B cell (primary cell): ENCODE measurements at regions not wholly inside any gene's neighbourhood (a gene's known extent, or its start where the extent isn't known, plus 50 kb on each side); places are given as distances from the start of the nearest gene placed in this dataset.

Experiments
- ATAC-seq: fragments of 200-7000 bp; cut with Tn5 transposase; one replicate; pipeline ENCODE4 v1.10.0; 2021; ENCODE audit warnings: low read depth, mild to moderate bottlenecking, moderate number of reproducible peaks, moderate library complexity
- CTCF ChIA-PET: fragments of 350-600 bp; sonication (Branson Sonifier 250); formaldehyde crosslinking; loops from one replicate; lab custom pipeline; 2021; ENCODE audit warnings: antibody characterized with exemption, inconsistent platforms; lab: Charles Lee
- POLR2A ChIA-PET: fragments of 350-600 bp; sonication (Branson Sonifier 250); formaldehyde crosslinking; loops from one replicate; lab custom pipeline; 2021; ENCODE audit warnings: antibody characterized with exemption; lab: Charles Lee
- DNase-seq: peaks from one replicate; pipeline ENCODE4 v3.0.0; 2013
- H2AFZ ChIP-seq: 2 replicates; pipeline ENCODE4 v1.6.1; 2012; ENCODE audit warnings: mild to moderate bottlenecking, low read depth, low read length; ENCODE audit not compliant: insufficient read depth, poor library complexity, severe bottlenecking
- H3K27ac ChIP-seq, 2 donors: 1 replicate in 1 of 2; 2 replicates in 1 of 2; pipeline ENCODE4 v1.5.1; 2012 to 2013; ENCODE audit warnings: low read length in 2 of 2, mild to moderate bottlenecking in 2 of 2, moderate library complexity in 1 of 2
- H3K27me3 ChIP-seq, 4 experiments: fragments of 200-600 bp in 1 of 4; sonication (generic) in 1 of 4; replicated peaks in 1 of 4; 1 replicate in 2 of 4; 2 replicates in 2 of 4; pipeline versions ENCODE4 v1.6.1 to v1.7.0; 2013 to 2016; ENCODE audit warnings: low read length in 3 of 4, mild to moderate bottlenecking in 2 of 4, mixed read lengths in 1 of 4, moderate library complexity in 1 of 4; ENCODE audit not compliant: insufficient read depth in 4 of 4, control insufficient read depth in 3 of 4; ENCODE audit errors: control extremely low read depth in 1 of 4
- H3K36me3 ChIP-seq, 2 experiments: replicated peaks in 1 of 2; 1 replicate in 1 of 2; 2 replicates in 1 of 2; pipeline versions ENCODE4 v1.6.1 to v1.7.1; 2013; ENCODE audit warnings: low read length in 1 of 2; ENCODE audit not compliant: insufficient read depth in 2 of 2, control insufficient read depth in 1 of 2; ENCODE audit errors: control extremely low read depth in 1 of 2, extremely low read depth in 1 of 2
- H3K4me1 ChIP-seq, 2 donors: fragments of 200-600 bp in 1 of 2; sonication (generic) in 1 of 2; 1 replicate in 1 of 2; 2 replicates in 1 of 2; pipeline versions ENCODE4 v1.5.1 to v1.6.1; 2013 to 2017; ENCODE audit warnings: low read length in 2 of 2; ENCODE audit not compliant: control insufficient read depth in 2 of 2, insufficient read depth in 2 of 2
- H3K4me2 ChIP-seq: replicated peaks from 2 replicates; pipeline ENCODE3; 2012; ENCODE audit warnings: mild to moderate bottlenecking, low read depth, low read length; ENCODE audit not compliant: poor library complexity, severe bottlenecking
- H3K4me3 ChIP-seq, 5 experiments: fragments of 200-600 bp in 1 of 5; sonication (generic) in 1 of 5; 1 replicate in 3 of 5; 2 replicates in 2 of 5; pipeline versions ENCODE4 v1.5.1 to v1.7.0; 2011 to 2016; ENCODE audit warnings: low read length in 4 of 5, mild to moderate bottlenecking in 4 of 5, low read depth in 2 of 5, control low read depth in 1 of 5, moderate library complexity in 1 of 5; ENCODE audit not compliant: insufficient read depth in 1 of 5; ENCODE audit errors: control extremely low read depth in 1 of 5, extremely low read depth in 1 of 5
- H3K79me2 ChIP-seq: fragments of 200-600 bp; sonication (generic); one replicate; pipeline ENCODE4 v1.6.0; 2016; ENCODE audit warnings: low read length; ENCODE audit not compliant: control insufficient read depth, insufficient read depth
- H3K9ac ChIP-seq: fragments of 200-600 bp; sonication (generic); 2 replicates; pipeline ENCODE4 v1.6.1; 2017; ENCODE audit warnings: mild to moderate bottlenecking, low read length, moderate library complexity
- H3K9me3 ChIP-seq, 3 donors: one replicate each; pipeline versions ENCODE4 v1.6.1 to v1.7.1; 2013; ENCODE audit warnings: low read length in 2 of 3; ENCODE audit not compliant: control insufficient read depth in 2 of 3, insufficient read depth in 1 of 3; ENCODE audit errors: control extremely low read depth in 1 of 3
- H4K20me1 ChIP-seq: 2 replicates; pipeline ENCODE4 v1.6.0; 2012; ENCODE audit warnings: mild to moderate bottlenecking, low read length; ENCODE audit not compliant: insufficient read depth, control insufficient read depth, poor library complexity, severe bottlenecking
- H3K27ac Mint-ChIP-seq: one replicate; pipeline ENCODE4 v1.8.0; 2021; ENCODE audit warnings: mixed read lengths
- H3K27me3 Mint-ChIP-seq: one replicate; pipeline ENCODE4 v1.8.0; 2021; ENCODE audit warnings: mixed read lengths
- H3K4me1 Mint-ChIP-seq: one replicate; pipeline ENCODE4 v1.8.0; 2021; ENCODE audit warnings: mixed read lengths
- H3K4me3 Mint-ChIP-seq: one replicate; pipeline ENCODE4 v1.8.0; 2021; ENCODE audit warnings: mixed read lengths
- H3K9me3 Mint-ChIP-seq: one replicate; pipeline ENCODE4 v1.8.0; 2022; ENCODE audit warnings: mixed read lengths; ENCODE audit not compliant: insufficient read depth
- EZH2 ChIP-seq: IDR thresholded peaks from 2 replicates; pipeline ENCODE4 v1.6.1; 2012; ENCODE audit warnings: borderline replicate concordance, low read depth, mild to moderate bottlenecking, moderate library complexity, low read length; ENCODE audit not compliant: insufficient read depth, poor library complexity, severe bottlenecking
- WGBS: methylation state at CpG from one replicate; pipeline ENCODE4 v1.1.5; 2013; ENCODE audit warnings: missing lambda C conversion rate; ENCODE audit not compliant: insufficient coverage; 5-methylcytosine and 5-hydroxymethylcytosine counted together
- intact Hi-C: fragments of 100-400 bp; cut with micrococcal nuclease; formaldehyde crosslinking; loops from one replicate; pipeline ENCODE4 v1.10.0; 2022
- TF ChIP-seq, protein P1 (sequence below): fragments of 200-600 bp; IDR thresholded peaks from one replicate; pipeline ENCODE4 v1.8.0; 2022; ENCODE audit warnings: antibody characterized with exemption, mild to moderate bottlenecking

- peaks cover 0 to 14% (median 0%) of the 10 kb centered on the region in 3 donors for H3K9me3 ChIP-seq
- H3K9ac ChIP-seq: no peak overlapping the region
- intact Hi-C loops: no loop called here
- H3K4me1 Mint-ChIP-seq: no peaks in the 10 kb centered on the region
- no peaks in the 10 kb centered on the region for H3K79me2 ChIP-seq
- H3K4me2 ChIP-seq: no peak overlapping the region
- no peaks in the 10 kb centered on the region for H3K27me3 ChIP-seq
- no peak overlapping the region for H3K4me3 Mint-ChIP-seq
- H3K4me3 ChIP-seq: no peak overlapping the region
- H3K27me3 Mint-ChIP-seq: peaks cover 9% of the 10 kb centered on the region
- WGBS: 91% methylated on average over 22 of the region's 22 CpGs
- no peak overlapping the region for H2AFZ ChIP-seq
- no peak for ATAC-seq
- peak; percentile 3 for DNase-seq
- H3K27ac ChIP-seq: no peak overlapping the region
- H3K9me3 Mint-ChIP-seq: peaks cover 3% of the 10 kb centered on the region
- no peaks in the 10 kb centered on the region for H3K4me1 ChIP-seq
- no peaks in the 10 kb centered on the region for H4K20me1 ChIP-seq
- POLR2A ChIA-PET: no interaction called here
- CTCF ChIA-PET: no interaction called here
- TF ChIP-seq, protein P1, sequence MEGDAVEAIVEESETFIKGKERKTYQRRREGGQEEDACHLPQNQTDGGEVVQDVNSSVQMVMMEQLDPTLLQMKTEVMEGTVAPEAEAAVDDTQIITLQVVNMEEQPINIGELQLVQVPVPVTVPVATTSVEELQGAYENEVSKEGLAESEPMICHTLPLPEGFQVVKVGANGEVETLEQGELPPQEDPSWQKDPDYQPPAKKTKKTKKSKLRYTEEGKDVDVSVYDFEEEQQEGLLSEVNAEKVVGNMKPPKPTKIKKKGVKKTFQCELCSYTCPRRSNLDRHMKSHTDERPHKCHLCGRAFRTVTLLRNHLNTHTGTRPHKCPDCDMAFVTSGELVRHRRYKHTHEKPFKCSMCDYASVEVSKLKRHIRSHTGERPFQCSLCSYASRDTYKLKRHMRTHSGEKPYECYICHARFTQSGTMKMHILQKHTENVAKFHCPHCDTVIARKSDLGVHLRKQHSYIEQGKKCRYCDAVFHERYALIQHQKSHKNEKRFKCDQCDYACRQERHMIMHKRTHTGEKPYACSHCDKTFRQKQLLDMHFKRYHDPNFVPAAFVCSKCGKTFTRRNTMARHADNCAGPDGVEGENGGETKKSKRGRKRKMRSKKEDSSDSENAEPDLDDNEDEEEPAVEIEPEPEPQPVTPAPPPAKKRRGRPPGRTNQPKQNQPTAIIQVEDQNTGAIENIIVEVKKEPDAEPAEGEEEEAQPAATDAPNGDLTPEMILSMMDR: peak; percentile 18
- no peak for TF ChIP-seq EZH2
- no peaks in the 10 kb centered on the region for H3K36me3 ChIP-seq
- H3K27ac Mint-ChIP-seq: no peak overlapping the region
Observed at GRCh38 chr5:88602584-88602983, 280.4 kb downstream of the MEF2C start.

DNA sequence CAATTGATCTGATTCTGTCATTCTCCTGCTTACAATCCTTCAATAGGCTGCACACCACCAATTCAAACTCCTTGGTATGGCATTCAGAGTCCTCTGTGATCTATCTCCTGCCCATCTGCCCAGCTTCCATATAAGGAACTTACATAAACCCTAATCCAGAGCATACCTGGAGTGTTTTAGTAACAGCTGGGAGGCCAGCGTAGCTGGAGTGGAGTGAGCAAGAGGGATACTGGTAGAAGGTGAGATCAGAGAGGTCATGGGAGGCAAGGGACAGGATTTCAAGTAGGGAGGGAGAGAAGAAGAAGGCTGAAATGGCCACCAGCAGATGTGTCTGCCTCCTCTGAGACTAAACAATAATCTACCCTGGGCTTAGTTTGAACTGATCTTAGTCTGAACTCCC lies 288.5 kb downstream of the MEF2C start:
- Mint-ChIP-seq H3K9me3 (peaks cover 3% of the 10 kb centered on the region), H3K27me3 (peaks cover 15% of the 10 kb centered on the region), H3K4me3 (no peak overlapping the region), H3K27ac (no peak overlapping the region), H3K4me1 (no peaks in the 10 kb centered on the region)
- Histone ChIP-seq H3K4me2 (no peak overlapping the region), H3K36me3 (no peaks in the 10 kb centered on the region), H3K27ac (no peak overlapping the region), H3K9me3 (no peaks in the 10 kb centered on the region), H3K27me3 (no peaks in the 10 kb centered on the region), H2AFZ (no peak overlapping the region), H3K4me1 (no peaks in the 10 kb centered on the region), H3K9ac (no peak overlapping the region), H3K79me2 (no peaks in the 10 kb centered on the region), H4K20me1 (no peaks in the 10 kb centered on the region), H3K4me3 (no peak overlapping the region)
- ChIA-PET POLR2A (no interaction called here), CTCF (no interaction called here)
- 50% methylated on average over 1 of the region's 1 CpG for WGBS
- DNase-seq (no peak), ATAC-seq (no peak)
- TF ChIP-seq, protein P1: no peak
- TF ChIP-seq EZH2: no peak
- intact Hi-C loops: no loop called here
